ENCODE measurements at regions not wholly inside any gene's neighbourhood (a gene's known extent, or its start where the extent isn't known, plus 50 kb on each side); places are given as distances from the start of the nearest gene placed in this dataset.

DNA sequence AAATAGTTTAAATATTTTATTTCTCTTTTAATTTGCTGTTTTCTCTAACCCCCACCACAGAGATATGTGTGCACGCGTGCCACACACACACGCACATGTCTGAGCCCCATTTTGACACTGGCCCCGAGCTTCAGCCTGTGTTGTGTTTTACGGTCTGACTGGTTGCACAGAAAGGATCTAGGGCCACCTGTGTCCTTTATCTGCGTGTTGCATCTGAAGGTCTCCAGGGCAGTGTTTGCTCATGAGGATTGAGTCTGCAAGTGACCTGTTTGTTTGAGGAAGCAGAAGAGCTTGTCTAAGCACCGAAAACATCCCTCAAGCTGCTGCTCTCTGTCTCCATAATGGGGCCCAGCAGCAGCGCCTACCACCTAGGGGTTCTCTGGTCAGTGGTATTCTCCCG lies 266.4 kb upstream of the LYZL1 start:
- no peak for TF ChIP-seq CEBPB (IDR thresholded peaks at IDR 0.05; ENCODE audit: low read depth)
- no peak for TF ChIP-seq CBX3 (IDR thresholded peaks at IDR 0.05; ENCODE audit: low read depth)
- TF ChIP-seq SIN3A (IDR thresholded peaks at IDR 0.05; ENCODE audit: low read depth): no peak
- no peak for TF ChIP-seq EZH2phosphoT487 (IDR thresholded peaks at IDR 0.05; ENCODE audit: borderline replicate concordance)
- TF ChIP-seq TCF7L2 (IDR thresholded peaks at IDR 0.05; ENCODE audit: borderline replicate concordance, extremely low read depth, insufficient read depth, insufficient read length): no peak
- TF ChIP-seq RAD21 (IDR thresholded peaks at IDR 0.05; ENCODE audit: low read depth): no peak
- no peak for TF ChIP-seq POLR2AphosphoS5 (IDR thresholded peaks at IDR 0.05; ENCODE audit: low read depth, low read length)
- TF ChIP-seq YY1 (IDR thresholded peaks at IDR 0.05; ENCODE audit: extremely low read depth, insufficient replicate concordance, low read depth, low read length): no peak
- TF ChIP-seq, protein P1, sequence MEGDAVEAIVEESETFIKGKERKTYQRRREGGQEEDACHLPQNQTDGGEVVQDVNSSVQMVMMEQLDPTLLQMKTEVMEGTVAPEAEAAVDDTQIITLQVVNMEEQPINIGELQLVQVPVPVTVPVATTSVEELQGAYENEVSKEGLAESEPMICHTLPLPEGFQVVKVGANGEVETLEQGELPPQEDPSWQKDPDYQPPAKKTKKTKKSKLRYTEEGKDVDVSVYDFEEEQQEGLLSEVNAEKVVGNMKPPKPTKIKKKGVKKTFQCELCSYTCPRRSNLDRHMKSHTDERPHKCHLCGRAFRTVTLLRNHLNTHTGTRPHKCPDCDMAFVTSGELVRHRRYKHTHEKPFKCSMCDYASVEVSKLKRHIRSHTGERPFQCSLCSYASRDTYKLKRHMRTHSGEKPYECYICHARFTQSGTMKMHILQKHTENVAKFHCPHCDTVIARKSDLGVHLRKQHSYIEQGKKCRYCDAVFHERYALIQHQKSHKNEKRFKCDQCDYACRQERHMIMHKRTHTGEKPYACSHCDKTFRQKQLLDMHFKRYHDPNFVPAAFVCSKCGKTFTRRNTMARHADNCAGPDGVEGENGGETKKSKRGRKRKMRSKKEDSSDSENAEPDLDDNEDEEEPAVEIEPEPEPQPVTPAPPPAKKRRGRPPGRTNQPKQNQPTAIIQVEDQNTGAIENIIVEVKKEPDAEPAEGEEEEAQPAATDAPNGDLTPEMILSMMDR (IDR thresholded peaks at IDR 0.05 in 2 of 3, conservative IDR thresholded peaks at IDR 0.05 in 1 of 3; ENCODE audit: borderline replicate concordance in 1 of 3, insufficient read depth in 1 of 3, low read depth in 2 of 3, low read length in 2 of 3): no peak
- TF ChIP-seq ZFX (IDR thresholded peaks at IDR 0.05): no peak
- no peak for TF ChIP-seq ATF3 (IDR thresholded peaks at IDR 0.05)
- TF ChIP-seq JUND (IDR thresholded peaks at IDR 0.05): no peak
- ATAC-seq (no peak), DNase-seq (ENCODE audit: low read depth, low spot score) (no peak)
- Histone ChIP-seq H3K4me1 (ENCODE audit: control insufficient read depth in 1 of 2, insufficient read depth in 2 of 2, low read length in 2 of 2) (no peaks in the 10 kb centered on the region), H3K27me3 (ENCODE audit: insufficient read depth, low read length) (no peaks in the 10 kb centered on the region), H3K36me3 (ENCODE audit: control insufficient read depth in 1 of 2, insufficient read depth in 2 of 2, low read length in 2 of 2) (no peaks in the 10 kb centered on the region), H3K9me2 (ENCODE audit: insufficient read depth) (no peaks in the 10 kb centered on the region), H4K20me1 (ENCODE audit: insufficient read depth) (no peaks in the 10 kb centered on the region), H3K27ac (ENCODE audit: low read depth, low read length) (no peak overlapping the region), H3K79me2 (ENCODE audit: insufficient read depth, low read length) (no peaks in the 10 kb centered on the region), H3K4me2 (ENCODE audit: low read length) (no peak overlapping the region), H3K9me3 (ENCODE audit: control insufficient read depth in 1 of 2, insufficient read depth in 1 of 2, low read depth in 1 of 2, low read length in 2 of 2) (no peaks in the 10 kb centered on the region; a peak in 1 of 4 replicates), H3K4me3 (replicated peaks in 1 of 2; ENCODE audit: low read depth in 1 of 2, low read length in 2 of 2) (no peak overlapping the region), H3K9ac (ENCODE audit: low read length) (no peak overlapping the region), H2AFZ (ENCODE audit: low read depth, low read length, poor library complexity, severe bottlenecking) (no peak overlapping the region)
- ChIA-PET POLR2A (no interaction called here), CTCF (interaction anchor here (1.2 kb wide), 1 partner anchor 359 kb away, joined by 4 read pairs; no protein-coding TSS in a partner anchor), RAD21 (ENCODE audit: low non-redundant PET in 1 of 2, low total read pairs in 2 of 2, uncharacterized antibody in 2 of 2, unreplicated experiment in 2 of 2) (no interaction called here)
- intact Hi-C loops (cut with micrococcal nuclease): no loop called here
- no TSS peak for BruUV-seq (replicated peaks)

All from HCT116 (cell line).